GM03348 (cell line): ENCODE measurements at regions not wholly inside any gene's neighbourhood (a gene's known extent, or its start where the extent isn't known, plus 50 kb on each side); places are given as distances from the start of the nearest gene placed in this dataset.
"Not testable (repeated sequence)": the region's sequence is repeated elsewhere in the genome, so short reads cannot be mapped to it uniquely, and the experiment has no call there.

Experiments
- DNase-seq: peaks from one replicate; pipeline ENCODE4 v3.0.0; 2012; ENCODE audit warnings: low spot score

DNA sequence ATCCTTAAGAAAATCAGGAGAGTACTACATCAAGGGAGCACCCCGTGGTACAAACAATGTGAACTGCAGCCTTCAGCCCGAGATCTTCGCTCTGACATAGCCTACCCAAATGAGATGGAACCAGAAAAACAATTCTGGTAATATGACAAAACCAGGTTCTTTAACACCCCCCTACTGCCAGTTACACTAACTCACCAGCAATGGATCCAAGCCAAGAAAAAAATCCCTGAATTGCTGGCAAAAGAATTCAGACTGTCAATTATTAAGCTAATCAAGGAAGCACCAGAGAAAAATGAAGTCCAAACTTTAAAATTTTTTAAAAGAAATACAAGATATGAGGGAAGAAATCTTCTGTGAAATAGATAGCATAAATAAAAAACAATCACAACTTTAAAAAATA, 101.7 kb upstream of the KLF8 start:
- no peak for DNase-seq

DNA sequence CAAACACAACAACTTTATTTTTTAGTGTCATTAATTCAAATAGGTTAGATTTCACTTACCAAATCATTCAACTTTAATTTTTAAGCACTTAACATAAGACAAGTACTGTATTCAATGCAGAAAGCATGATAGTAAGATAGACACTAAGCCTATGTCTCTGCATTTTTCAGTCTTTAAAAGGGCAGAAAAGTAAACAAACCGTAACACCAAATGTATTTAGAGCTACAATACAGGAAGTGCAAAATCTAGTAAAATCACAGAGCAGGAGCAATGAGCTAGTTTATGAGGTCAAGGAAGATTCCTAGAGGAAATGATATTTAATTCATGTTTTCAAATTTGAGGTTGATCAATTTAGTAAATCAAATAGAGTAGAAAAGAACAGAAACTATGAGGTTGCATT, 68.0 kb upstream of the KLF8 start:
- DNase-seq = not testable (repeated sequence)
